ENCODE measurements at regions not wholly inside any gene's neighbourhood (a gene's known extent, or its start where the extent isn't known, plus 50 kb on each side); places are given as distances from the start of the nearest gene placed in this dataset.

DNA sequence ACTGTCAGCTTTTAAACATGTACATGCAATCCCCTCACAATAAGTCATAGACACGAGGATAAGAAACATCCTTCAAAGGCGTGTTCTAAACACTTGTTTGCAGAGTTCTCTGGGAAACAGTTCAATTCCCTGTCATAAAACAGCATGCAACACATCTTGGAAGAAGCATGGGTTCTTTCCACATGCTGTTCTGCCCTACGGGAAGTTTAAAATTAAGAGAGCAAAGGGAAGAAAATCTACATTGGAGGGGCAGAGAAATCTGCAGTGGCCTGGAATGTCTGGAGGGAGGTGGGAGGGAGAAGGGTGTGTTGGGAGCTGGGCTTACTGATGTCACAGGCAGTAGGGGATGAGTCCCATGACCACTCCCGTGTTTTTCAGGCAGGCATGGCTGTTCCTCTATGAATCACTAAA is 98.3 kb upstream of the SLC2A1 start:
- H3K36me3 ChIP-seq (ENCODE audit: control insufficient read depth in 2 of 2, insufficient read depth in 2 of 2, low read length in 2 of 2): no peaks in the 10 kb centered on the region
- no peak overlapping the region for H3K9ac ChIP-seq (ENCODE audit: low read length in 2 of 2)
- no peak overlapping the region for H3K4me3 ChIP-seq (ENCODE audit: low read length in 2 of 2)
- no peaks in the 10 kb centered on the region for H3K4me1 ChIP-seq (ENCODE audit: control insufficient read depth, insufficient read depth, low read length)
- H3K27me3 ChIP-seq (ENCODE audit: control insufficient read depth in 1 of 2, insufficient read depth in 2 of 2, low read length in 2 of 2): peaks cover 0 to 6% of the 10 kb centered on the region in 2 donors
- H3K27ac ChIP-seq (ENCODE audit: low read length): no peak overlapping the region
- no peaks in the 10 kb centered on the region for H3K9me3 ChIP-seq (ENCODE audit: control insufficient read depth in 2 of 2, low read length in 2 of 2)

DNA sequence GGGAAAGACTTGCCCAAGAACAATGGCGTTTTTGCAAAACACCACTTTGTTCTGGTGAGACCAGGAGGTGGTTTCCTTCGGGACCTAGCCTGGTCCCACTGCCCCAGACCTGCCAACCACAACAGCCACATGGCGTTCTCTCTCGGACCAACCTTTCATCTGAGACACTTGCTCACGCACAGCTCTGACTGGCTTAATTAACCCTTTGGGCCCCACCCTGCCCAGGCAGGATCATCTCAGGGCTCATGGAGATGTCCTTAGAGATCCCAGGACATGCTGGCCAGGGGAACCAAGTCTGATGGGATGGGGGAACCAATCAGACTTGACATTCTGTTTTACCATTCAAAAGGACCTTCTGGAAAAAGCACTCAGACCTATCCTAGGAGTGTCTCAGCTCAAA is 97.8 kb upstream of the SLC2A1 start:
- Histone ChIP-seq H3K36me3 (ENCODE audit: control insufficient read depth in 2 of 2, insufficient read depth in 2 of 2, low read length in 2 of 2) (no peaks in the 10 kb centered on the region), H3K4me1 (ENCODE audit: control insufficient read depth, insufficient read depth, low read length) (no peaks in the 10 kb centered on the region), H3K27me3 (ENCODE audit: control insufficient read depth in 1 of 2, insufficient read depth in 2 of 2, low read length in 2 of 2) (peaks cover 0 to 6% of the 10 kb centered on the region in 2 donors), H3K9ac (ENCODE audit: low read length in 2 of 2) (no peak overlapping the region), H3K4me3 (ENCODE audit: low read length in 2 of 2) (no peak overlapping the region), H3K27ac (ENCODE audit: low read length) (no peak overlapping the region), H3K9me3 (ENCODE audit: control insufficient read depth in 2 of 2, low read length in 2 of 2) (no peaks in the 10 kb centered on the region)

- Histone ChIP-seq H3K4me1 (ENCODE audit: control insufficient read depth, insufficient read depth, low read length) (no peaks in the 10 kb centered on the region), H3K9me3 (ENCODE audit: control insufficient read depth in 2 of 2, low read length in 2 of 2) (no peaks in the 10 kb centered on the region), H3K9ac (ENCODE audit: low read length in 2 of 2) (no peak overlapping the region), H3K27ac (ENCODE audit: low read length) (no peak overlapping the region), H3K27me3 (ENCODE audit: control insufficient read depth in 1 of 2, insufficient read depth in 2 of 2, low read length in 2 of 2) (peaks cover 0 to 6% of the 10 kb centered on the region in 2 donors), H3K36me3 (ENCODE audit: control insufficient read depth in 2 of 2, insufficient read depth in 2 of 2, low read length in 2 of 2) (no peaks in the 10 kb centered on the region), H3K4me3 (ENCODE audit: low read length in 2 of 2) (no peak overlapping the region)
Measured at GRCh38 chr1:43054961-43055360, 96.3 kb upstream of the SLC2A1 start.

- no peaks in the 10 kb centered on the region for H3K9me3 ChIP-seq (ENCODE audit: control insufficient read depth in 2 of 2, low read length in 2 of 2)
- no peaks in the 10 kb centered on the region for H3K4me1 ChIP-seq (ENCODE audit: control insufficient read depth, insufficient read depth, low read length)
- H3K27me3 ChIP-seq (ENCODE audit: control insufficient read depth in 1 of 2, insufficient read depth in 2 of 2, low read length in 2 of 2): peaks cover 0 to 2% of the 10 kb centered on the region in 2 donors
- no peaks in the 10 kb centered on the region for H3K36me3 ChIP-seq (ENCODE audit: control insufficient read depth in 2 of 2, insufficient read depth in 2 of 2, low read length in 2 of 2)
- H3K4me3 ChIP-seq (ENCODE audit: low read length in 2 of 2): no peak overlapping the region
- no peak overlapping the region for H3K27ac ChIP-seq (ENCODE audit: low read length)
- H3K9ac ChIP-seq (ENCODE audit: low read length in 2 of 2): no peak overlapping the region
Measured at GRCh38 chr1:43052786-43053439, 94.2 kb upstream of the SLC2A1 start.

GRCh38 chr1:43052322-43052721 is 93.7 kb upstream of the SLC2A1 start:
- no peaks in the 10 kb centered on the region for H3K36me3 ChIP-seq (ENCODE audit: control insufficient read depth in 2 of 2, insufficient read depth in 2 of 2, low read length in 2 of 2)
- H3K27ac ChIP-seq (ENCODE audit: low read length): no peak overlapping the region
- no peak overlapping the region for H3K4me3 ChIP-seq (ENCODE audit: low read length in 2 of 2)
- H3K9me3 ChIP-seq (ENCODE audit: control insufficient read depth in 2 of 2, low read length in 2 of 2): no peaks in the 10 kb centered on the region
- H3K27me3 ChIP-seq (ENCODE audit: control insufficient read depth in 1 of 2, insufficient read depth in 2 of 2, low read length in 2 of 2): no peaks in the 10 kb centered on the region
- no peaks in the 10 kb centered on the region for H3K4me1 ChIP-seq (ENCODE audit: control insufficient read depth, insufficient read depth, low read length)
- no peak overlapping the region for H3K9ac ChIP-seq (ENCODE audit: low read length in 2 of 2)

- H3K9me3 ChIP-seq (ENCODE audit: control insufficient read depth in 2 of 2, low read length in 2 of 2): no peaks in the 10 kb centered on the region
- no peaks in the 10 kb centered on the region for H3K27me3 ChIP-seq (ENCODE audit: control insufficient read depth in 1 of 2, insufficient read depth in 2 of 2, low read length in 2 of 2)
- H3K27ac ChIP-seq (ENCODE audit: low read length): no peak overlapping the region
- H3K4me3 ChIP-seq (ENCODE audit: low read length in 2 of 2): no peak overlapping the region
- no peaks in the 10 kb centered on the region for H3K36me3 ChIP-seq (ENCODE audit: control insufficient read depth in 2 of 2, insufficient read depth in 2 of 2, low read length in 2 of 2)
- H3K9ac ChIP-seq (ENCODE audit: low read length in 2 of 2): no peak overlapping the region
- no peaks in the 10 kb centered on the region for H3K4me1 ChIP-seq (ENCODE audit: control insufficient read depth, insufficient read depth, low read length)
Measured at GRCh38 chr1:43049481-43049880, 90.8 kb upstream of the SLC2A1 start.

DNA sequence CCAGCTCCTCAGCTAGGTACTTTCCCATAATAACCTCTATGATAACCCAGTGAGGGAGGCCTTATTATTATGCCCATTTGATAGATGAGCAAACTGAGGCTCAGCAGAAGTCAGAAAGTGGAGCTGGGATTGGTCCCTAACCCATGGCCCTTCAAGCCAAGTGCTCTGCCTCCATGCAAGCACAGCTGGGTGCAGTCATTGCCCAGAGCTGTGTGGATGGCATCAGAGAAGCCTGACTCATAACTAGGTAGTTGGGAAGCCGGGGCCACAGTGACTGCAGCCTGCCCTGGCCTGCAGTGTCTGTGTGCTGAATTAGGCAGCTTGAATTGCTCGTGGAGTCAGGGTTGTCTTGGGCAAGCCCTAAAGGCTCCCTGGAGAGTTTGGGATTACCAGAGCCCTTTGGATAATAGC is 89.9 kb upstream of the SLC2A1 start:
- no peak overlapping the region for H3K27ac ChIP-seq (ENCODE audit: low read length)
- H3K9me3 ChIP-seq (ENCODE audit: control insufficient read depth in 2 of 2, low read length in 2 of 2): no peaks in the 10 kb centered on the region
- no peaks in the 10 kb centered on the region for H3K4me1 ChIP-seq (ENCODE audit: control insufficient read depth, insufficient read depth, low read length)
- no peak overlapping the region for H3K9ac ChIP-seq (ENCODE audit: low read length in 2 of 2)
- no peak overlapping the region for H3K4me3 ChIP-seq (ENCODE audit: low read length in 2 of 2)
- no peaks in the 10 kb centered on the region for H3K36me3 ChIP-seq (ENCODE audit: control insufficient read depth in 2 of 2, insufficient read depth in 2 of 2, low read length in 2 of 2)
- H3K27me3 ChIP-seq (ENCODE audit: control insufficient read depth in 1 of 2, insufficient read depth in 2 of 2, low read length in 2 of 2): no peaks in the 10 kb centered on the region

DNA sequence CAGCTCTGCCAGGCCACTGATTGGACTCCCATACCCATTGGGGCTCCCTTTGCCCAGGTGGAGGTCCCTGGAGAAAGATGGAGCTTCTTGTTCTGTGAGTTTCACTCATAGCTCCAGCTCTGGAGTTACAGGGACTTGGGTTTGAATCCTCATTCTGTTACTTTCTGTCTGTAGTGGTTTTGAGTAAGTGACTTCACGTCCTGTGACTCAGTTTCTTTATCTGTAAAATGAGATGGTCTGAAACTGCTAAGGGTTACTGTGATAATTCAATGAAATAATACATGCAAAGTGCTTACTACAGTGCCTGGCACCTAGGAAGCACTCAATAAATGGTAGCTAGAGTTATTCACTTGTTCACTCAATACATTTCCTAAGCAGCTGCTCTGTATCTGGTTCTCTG is 88.5 kb upstream of the SLC2A1 start:
- Histone ChIP-seq H3K9ac (ENCODE audit: low read length in 2 of 2) (no peak overlapping the region), H3K27me3 (ENCODE audit: control insufficient read depth in 1 of 2, insufficient read depth in 2 of 2, low read length in 2 of 2) (no peaks in the 10 kb centered on the region), H3K4me1 (ENCODE audit: control insufficient read depth, insufficient read depth, low read length) (no peaks in the 10 kb centered on the region), H3K4me3 (ENCODE audit: low read length in 2 of 2) (no peak overlapping the region), H3K9me3 (ENCODE audit: control insufficient read depth in 2 of 2, low read length in 2 of 2) (no peaks in the 10 kb centered on the region), H3K27ac (ENCODE audit: low read length) (no peak overlapping the region), H3K36me3 (ENCODE audit: control insufficient read depth in 2 of 2, insufficient read depth in 2 of 2, low read length in 2 of 2) (no peaks in the 10 kb centered on the region)

DNA sequence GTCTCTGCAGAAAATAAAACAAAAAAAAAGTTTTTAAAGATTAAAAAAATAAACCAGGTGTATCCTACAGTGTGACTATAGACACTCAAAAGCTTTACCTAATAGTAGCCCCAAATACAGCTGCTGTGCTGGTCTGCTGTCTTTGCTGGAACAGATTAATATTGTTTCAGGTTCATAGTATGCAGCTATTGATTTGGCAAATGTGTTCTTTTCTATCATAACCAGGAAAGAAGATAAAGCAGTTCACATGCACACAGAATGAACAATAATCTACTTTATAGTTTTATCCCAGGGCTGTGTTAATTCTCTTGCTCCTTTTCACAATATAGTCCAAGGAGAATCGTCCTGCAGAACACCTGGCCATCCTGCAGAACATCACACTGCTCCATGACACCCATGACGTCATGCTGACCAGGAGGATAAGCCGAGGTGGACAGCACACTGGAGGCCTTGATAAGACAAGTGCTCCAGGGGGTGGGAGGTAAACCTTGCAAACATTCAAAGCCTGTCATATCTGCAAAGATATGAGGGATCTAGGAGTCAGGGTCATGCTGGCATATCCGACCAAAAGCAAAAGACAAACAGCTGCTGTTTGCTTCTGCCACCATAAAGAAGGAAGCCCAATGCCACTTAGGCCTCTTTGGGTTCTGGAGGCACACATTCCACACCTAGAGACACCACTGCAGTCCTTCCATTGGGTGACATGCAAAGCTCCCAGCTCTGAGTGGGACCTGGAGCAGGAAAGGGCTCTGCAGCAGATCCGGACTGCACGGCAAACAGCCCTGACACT is 86.1 kb upstream of the SLC2A1 start:
- H3K9ac ChIP-seq (ENCODE audit: low read length in 2 of 2): no peak overlapping the region
- no peak overlapping the region for H3K4me3 ChIP-seq (ENCODE audit: low read length in 2 of 2)
- H3K4me1 ChIP-seq (ENCODE audit: control insufficient read depth, insufficient read depth, low read length): no peaks in the 10 kb centered on the region
- no peaks in the 10 kb centered on the region for H3K9me3 ChIP-seq (ENCODE audit: control insufficient read depth in 2 of 2, low read length in 2 of 2)
- H3K27me3 ChIP-seq (ENCODE audit: control insufficient read depth in 1 of 2, insufficient read depth in 2 of 2, low read length in 2 of 2): no peaks in the 10 kb centered on the region
- H3K36me3 ChIP-seq (ENCODE audit: control insufficient read depth in 2 of 2, insufficient read depth in 2 of 2, low read length in 2 of 2): no peaks in the 10 kb centered on the region
- no peak overlapping the region for H3K27ac ChIP-seq (ENCODE audit: low read length)

DNA sequence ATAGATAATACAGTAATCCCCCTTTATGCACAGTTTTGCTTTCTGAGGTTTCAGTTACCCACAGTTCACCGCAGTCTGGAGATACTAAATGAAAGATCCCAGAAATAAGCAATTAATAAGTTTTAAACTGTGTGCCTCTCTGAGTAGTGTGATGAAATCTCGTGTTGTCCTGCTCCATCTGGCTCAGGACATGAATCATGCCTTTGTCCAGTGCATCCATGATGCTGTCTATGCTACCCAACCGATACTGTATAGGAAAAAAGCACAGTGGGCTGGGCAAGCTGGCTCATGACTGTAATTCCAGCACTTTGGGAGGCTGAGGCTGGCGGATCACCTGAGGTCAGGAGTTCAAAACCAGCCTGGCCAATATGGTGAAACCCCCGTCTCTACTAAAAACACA is 85.0 kb upstream of the SLC2A1 start:
- Histone ChIP-seq H3K36me3 (ENCODE audit: control insufficient read depth in 2 of 2, insufficient read depth in 2 of 2, low read length in 2 of 2) (no peaks in the 10 kb centered on the region), H3K9me3 (ENCODE audit: control insufficient read depth in 2 of 2, low read length in 2 of 2) (no peaks in the 10 kb centered on the region), H3K27ac (ENCODE audit: low read length) (no peak overlapping the region), H3K9ac (ENCODE audit: low read length in 2 of 2) (no peak overlapping the region), H3K4me3 (ENCODE audit: low read length in 2 of 2) (no peak overlapping the region), H3K27me3 (ENCODE audit: control insufficient read depth in 1 of 2, insufficient read depth in 2 of 2, low read length in 2 of 2) (no peaks in the 10 kb centered on the region), H3K4me1 (ENCODE audit: control insufficient read depth, insufficient read depth, low read length) (no peaks in the 10 kb centered on the region)

DNA sequence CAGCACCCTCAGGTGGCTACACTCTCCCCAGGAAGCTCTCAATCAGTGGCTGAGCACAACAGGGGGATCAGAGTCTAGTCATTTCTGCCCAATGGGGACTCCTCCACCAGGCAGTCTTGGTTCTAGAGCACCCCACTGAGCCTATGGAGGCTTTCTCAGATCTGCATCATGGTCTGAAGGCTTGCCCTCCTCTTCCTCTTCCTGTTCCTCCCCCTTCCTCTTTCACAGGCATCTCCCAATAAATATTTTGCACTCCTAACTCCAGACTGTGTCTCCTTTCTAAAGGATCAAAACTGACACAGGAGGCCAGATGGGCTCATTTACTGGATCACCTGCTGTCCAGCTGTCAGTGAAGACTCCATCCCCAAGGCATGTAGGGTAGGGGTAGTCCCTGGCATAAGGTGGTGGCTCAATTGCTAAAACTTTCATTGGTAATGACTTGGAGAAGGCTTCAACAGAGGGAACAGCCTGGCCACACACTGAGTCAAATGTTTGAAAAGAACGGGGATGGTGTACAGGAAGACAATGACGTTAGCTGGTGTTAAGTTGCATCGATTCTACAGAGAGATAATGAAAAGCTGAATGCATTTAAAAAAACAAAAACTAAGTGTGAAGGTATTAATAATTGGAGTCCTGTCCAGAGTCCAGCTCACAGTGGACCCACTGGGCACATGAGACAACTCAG is 84.2 kb upstream of the SLC2A1 start:
- no peak overlapping the region for H3K9ac ChIP-seq (ENCODE audit: low read length in 2 of 2)
- H3K4me1 ChIP-seq (ENCODE audit: control insufficient read depth, insufficient read depth, low read length): no peaks in the 10 kb centered on the region
- H3K4me3 ChIP-seq (ENCODE audit: low read length in 2 of 2): no peak overlapping the region
- H3K36me3 ChIP-seq (ENCODE audit: control insufficient read depth in 2 of 2, insufficient read depth in 2 of 2, low read length in 2 of 2): no peaks in the 10 kb centered on the region
- no peak overlapping the region for H3K27ac ChIP-seq (ENCODE audit: low read length)
- H3K9me3 ChIP-seq (ENCODE audit: control insufficient read depth in 2 of 2, low read length in 2 of 2): no peaks in the 10 kb centered on the region
- H3K27me3 ChIP-seq (ENCODE audit: control insufficient read depth in 1 of 2, insufficient read depth in 2 of 2, low read length in 2 of 2): no peaks in the 10 kb centered on the region
